NCI-H2107 treated with DMSO at 0.1 percent for 48 hours (cell line): ENCODE measurements at regions not wholly inside any gene's neighbourhood (a gene's known extent, or its start where the extent isn't known, plus 50 kb on each side); places are given as distances from the start of the nearest gene placed in this dataset.
"Not testable (repeated sequence)": the region's sequence is repeated elsewhere in the genome, so short reads cannot be mapped to it uniquely, and the experiment has no call there.

Experiments
- DNase-seq: peaks from one replicate; lab custom pipeline; 2025; ENCODE audit not compliant: unreplicated experiment; lab: John Stamatoyannopoulos, UW

DNA sequence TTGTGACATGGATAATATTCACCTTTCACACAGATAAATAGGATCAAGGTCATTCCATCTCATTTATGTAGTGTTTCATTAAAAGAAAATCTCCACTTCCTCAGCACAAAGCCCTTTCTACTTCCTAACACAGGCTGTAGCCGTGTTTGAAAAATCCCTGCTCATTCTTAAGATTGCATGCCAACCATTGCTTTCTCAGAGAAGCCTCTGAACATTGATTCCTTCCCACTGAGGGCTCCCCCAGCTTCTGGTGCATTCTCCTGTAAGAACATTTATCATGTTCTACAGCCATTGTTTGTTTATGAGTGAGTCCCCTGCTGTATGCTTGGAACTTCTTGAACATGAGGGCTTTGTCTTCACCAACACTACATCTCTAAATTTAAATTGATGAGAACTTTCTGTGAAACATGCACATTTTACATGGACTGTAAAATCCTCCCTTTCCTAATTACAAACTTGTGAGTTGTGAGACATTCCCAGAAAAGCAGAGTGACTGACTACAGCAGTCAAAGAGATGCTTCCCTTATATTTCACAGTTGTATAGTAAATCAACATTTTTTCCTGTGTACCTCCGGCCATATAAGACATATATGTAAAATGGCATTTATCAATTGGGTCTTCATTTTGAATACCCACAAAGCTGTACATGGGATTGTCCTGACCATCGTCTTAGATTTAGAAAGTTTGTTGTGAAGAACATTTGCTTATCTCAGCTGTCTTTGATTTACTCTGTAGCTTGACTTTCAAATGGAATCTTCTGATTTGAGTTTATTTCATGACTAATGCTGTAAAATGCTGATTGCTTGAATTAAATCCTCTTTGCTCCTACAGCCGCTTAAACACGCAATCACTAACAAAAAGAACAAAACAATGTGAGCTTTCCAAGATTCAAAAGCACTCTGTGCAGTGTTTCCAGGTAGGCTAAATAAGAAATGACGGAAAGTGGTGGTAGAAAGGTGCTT is 600.5 kb upstream of the SLIT2 start:
- DNase-seq = no peak

DNA sequence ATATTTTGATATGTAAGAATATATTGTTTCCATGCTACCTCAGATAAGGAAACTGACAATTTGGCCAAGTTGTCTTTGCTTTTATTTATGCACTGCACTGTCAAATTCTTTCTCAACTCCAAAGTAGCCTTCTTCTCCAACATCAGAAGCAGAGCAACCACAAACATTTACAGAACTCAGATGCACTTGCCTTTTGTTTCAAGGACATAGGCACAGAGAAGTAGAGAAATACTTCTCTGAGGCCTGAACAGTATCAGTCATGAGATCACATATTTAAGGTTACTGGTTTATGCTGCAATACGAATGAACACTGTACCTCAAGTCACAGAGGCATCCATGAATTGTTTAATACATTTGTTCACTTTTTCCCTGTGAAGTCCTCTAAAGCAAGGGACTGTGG is 606.1 kb upstream of the SLIT2 start:
- DNase-seq = no peak

- no peak for DNase-seq
Observed at GRCh38 chr4:19636451-19636850, 615.3 kb upstream of the SLIT2 start.

DNA sequence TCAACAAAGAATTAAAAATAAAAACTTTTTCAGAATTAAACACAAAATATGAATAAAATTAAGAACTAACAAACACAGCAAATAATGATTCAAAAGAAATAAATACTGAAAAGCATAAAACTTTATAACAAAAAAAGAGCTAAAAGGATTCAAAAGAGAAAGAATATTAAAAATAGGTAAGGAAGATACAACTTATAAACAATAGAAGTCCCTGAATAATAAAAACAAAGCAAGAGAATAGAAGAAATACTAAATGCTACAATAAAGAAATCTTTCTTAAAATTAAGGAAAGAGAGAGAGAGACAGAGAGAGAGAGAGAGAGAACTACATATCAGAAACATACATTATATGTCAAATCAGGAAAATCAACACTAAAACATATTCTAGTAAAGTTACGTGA is 619.9 kb upstream of the SLIT2 start:
- no peak for DNase-seq

DNA sequence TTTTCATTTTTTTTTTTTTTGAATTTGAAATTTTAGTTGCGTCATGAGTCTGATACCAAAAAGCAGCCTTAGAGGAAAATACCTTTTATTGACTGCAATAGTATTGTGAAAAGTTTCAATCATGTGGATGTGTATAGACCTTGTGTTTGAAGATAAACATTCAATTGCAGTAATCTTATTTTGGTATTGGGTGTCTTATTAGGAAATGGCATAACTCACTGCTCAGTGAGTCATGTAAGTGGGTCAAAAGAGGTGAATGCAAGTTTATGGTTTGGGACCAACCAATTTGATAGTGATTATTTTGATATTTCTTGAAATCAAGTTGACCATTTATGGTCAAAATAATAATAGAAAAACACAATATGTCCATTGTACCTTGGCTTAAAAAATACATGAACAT is 627.8 kb upstream of the SLIT2 start:
- no peak for DNase-seq

DNA sequence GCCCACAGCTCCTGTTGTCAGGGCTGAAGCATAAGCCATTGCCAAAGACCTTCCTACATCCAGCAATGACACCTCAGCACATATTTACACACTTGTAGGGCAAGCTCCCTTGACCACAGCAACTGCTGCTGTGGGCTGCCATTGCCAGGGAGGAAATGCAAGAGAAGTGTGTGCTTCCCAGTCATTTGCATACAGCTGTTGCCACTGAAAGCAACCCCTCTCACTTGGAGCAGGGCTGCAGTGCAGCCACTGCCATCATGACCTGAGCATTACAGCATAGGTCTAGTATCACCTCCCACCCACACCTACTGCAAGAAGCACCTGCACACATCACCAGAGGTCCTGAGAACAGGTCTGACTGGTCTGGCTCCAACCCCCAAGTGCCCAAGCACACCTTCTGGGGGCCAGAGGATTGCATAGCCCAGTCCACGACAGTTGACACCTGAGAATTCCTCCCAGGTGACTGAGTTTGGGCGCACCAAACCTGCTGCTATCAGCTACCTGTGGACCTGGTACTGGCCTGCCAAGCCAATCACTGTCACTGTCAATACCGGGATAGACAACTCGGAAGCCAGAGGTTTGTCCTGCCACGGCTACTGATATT is 636.5 kb upstream of the SLIT2 start:
- no peak for DNase-seq

DNA sequence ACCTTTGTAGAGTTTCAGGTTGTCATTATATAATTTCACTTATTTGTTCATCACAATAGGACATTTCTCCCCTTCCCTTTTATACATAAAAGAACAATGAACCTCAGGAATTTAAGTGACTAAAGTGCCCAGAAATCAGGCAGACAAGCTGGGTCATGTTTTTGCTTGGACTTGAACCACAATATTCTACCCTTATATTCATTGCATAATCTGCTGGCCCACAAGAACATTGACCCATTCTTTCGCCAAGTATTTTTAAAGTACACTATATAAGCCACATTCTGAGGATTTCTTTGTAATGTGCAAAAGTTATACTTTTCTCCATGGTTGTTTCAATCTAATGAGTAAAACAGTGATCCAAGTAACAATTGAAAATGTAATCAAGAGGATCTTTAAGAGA is 637.5 kb upstream of the SLIT2 start:
- no peak for DNase-seq

- DNase-seq = no peak
Observed at GRCh38 chr4:19596342-19596741, 655.4 kb upstream of the SLIT2 start.

GRCh38 chr4:19592391-19592790 is 659.3 kb upstream of the SLIT2 start:
- DNase-seq = peak; percentile 15

GRCh38 chr4:19583827-19584569 is 667.7 kb upstream of the SLIT2 start:
- DNase-seq = no peak

- no peak for DNase-seq
Observed at GRCh38 chr4:19580095-19580494, 671.6 kb upstream of the SLIT2 start.

- DNase-seq = no peak
Observed at GRCh38 chr4:19579608-19580007, 672.1 kb upstream of the SLIT2 start.

DNA sequence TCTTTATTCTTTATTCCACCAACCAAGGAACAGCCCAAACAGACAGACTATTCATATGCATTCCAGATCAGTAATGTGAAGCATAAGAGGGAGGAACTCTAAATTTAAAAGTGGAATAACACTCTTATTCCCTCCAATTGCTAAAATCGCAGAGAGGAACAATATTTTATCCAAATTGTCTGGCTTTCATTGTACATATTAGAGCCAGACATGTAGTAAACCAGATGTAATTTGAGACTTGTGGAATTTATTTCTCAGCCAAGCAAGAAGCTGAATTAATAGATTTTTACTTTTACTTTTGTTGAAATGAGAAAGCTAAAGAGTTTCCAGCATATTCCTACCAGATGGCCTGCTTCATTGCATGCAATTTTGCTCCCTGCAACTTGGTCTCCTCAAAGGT is 674.6 kb upstream of the SLIT2 start:
- no peak for DNase-seq

- no peak for DNase-seq
Observed at GRCh38 chr4:19575924-19576323, 675.8 kb upstream of the SLIT2 start.

GRCh38 chr4:19566041-19566440 is 685.7 kb upstream of the SLIT2 start:
- DNase-seq = no peak

DNA sequence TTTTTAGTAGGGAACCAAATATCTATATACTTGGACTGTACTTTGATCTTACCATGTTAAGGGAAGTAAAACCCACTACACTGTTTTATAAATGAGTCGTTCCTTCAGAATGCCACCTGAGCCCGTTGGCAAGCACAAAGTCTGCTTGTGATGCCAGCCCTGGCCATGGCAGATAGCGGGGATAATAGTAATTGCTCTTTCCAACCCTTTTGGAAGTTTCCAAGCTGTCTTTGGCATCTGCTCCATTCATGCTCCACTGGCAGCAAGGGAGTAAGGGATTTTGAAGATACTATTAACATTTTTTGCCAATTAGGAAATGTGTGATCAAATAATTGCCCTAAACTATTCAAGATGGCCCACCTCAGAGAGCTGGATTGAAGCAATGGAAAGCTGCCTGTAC is 689.2 kb upstream of the SLIT2 start:
- no peak for DNase-seq

GRCh38 chr4:19557161-19557560 is 694.5 kb upstream of the SLIT2 start:
- no peak for DNase-seq

GRCh38 chr4:19556276-19556675 is 695.4 kb upstream of the SLIT2 start:
- DNase-seq = not testable (repeated sequence)

- DNase-seq = no peak
Observed at GRCh38 chr4:19547463-19547862, 704.2 kb upstream of the SLIT2 start.

- DNase-seq = no peak
Observed at GRCh38 chr4:19544446-19545125, 707.1 kb upstream of the SLIT2 start.

- no peak for DNase-seq
Observed at GRCh38 chr4:19540859-19541540, 710.7 kb upstream of the SLIT2 start.
